ENCODE measurements at regions not wholly inside any gene's neighbourhood (a gene's known extent, or its start where the extent isn't known, plus 50 kb on each side); places are given as distances from the start of the nearest gene placed in this dataset.

- in situ Hi-C loops (cut with HindIII; ENCODE audit: low sequenced_read_pairs) = no loop called here
- no peak for TF ChIP-seq CTCF (IDR thresholded peaks at IDR 0.05; ENCODE audit: low read depth, low read length)
- no peak overlapping the region for H3K4me3 ChIP-seq (ENCODE audit: low read depth, low read length)
- no peak for DNase-seq (ENCODE audit: low read depth, low spot score)
Observed at GRCh38 chr17:72282439-72283029, 161.7 kb downstream of the SOX9 start.

GRCh38 chr17:72284806-72285205, 164.0 kb downstream of the SOX9 start:
- no peak for DNase-seq (ENCODE audit: low read depth, low spot score)
- in situ Hi-C loops (cut with HindIII; ENCODE audit: low sequenced_read_pairs) = no loop called here
- no peak for TF ChIP-seq CTCF (IDR thresholded peaks at IDR 0.05; ENCODE audit: low read depth, low read length)

GRCh38 chr17:72287586-72287985, 166.8 kb downstream of the SOX9 start:
- no peak overlapping the region for H3K4me3 ChIP-seq (ENCODE audit: low read depth, low read length)
- no peak for DNase-seq (ENCODE audit: low read depth, low spot score)
- in situ Hi-C loops (cut with HindIII; ENCODE audit: low sequenced_read_pairs) = no loop called here
- TF ChIP-seq CTCF (IDR thresholded peaks at IDR 0.05; ENCODE audit: low read depth, low read length) = no peak

More at GRCh38 chr17:72284806-72285205, 164.0 kb downstream of the SOX9 start:
- no peak overlapping the region for H3K4me3 ChIP-seq (ENCODE audit: low read depth, low read length)

- no peak overlapping the region for H3K4me3 ChIP-seq (ENCODE audit: low read depth, low read length)
- in situ Hi-C loops (cut with HindIII; ENCODE audit: low sequenced_read_pairs) = no loop called here
- DNase-seq (ENCODE audit: low read depth, low spot score) = no peak
- no peak for TF ChIP-seq CTCF (IDR thresholded peaks at IDR 0.05; ENCODE audit: low read depth, low read length)
Observed at GRCh38 chr17:72294487-72294893, 173.7 kb downstream of the SOX9 start.

- no peak for TF ChIP-seq CTCF (IDR thresholded peaks at IDR 0.05; ENCODE audit: low read depth, low read length)
- DNase-seq (ENCODE audit: low read depth, low spot score) = no peak
- in situ Hi-C loops (cut with HindIII; ENCODE audit: low sequenced_read_pairs) = no loop called here
- H3K4me3 ChIP-seq (ENCODE audit: low read depth, low read length) = no peak overlapping the region
Observed at GRCh38 chr17:72295916-72296315, 175.1 kb downstream of the SOX9 start.

GRCh38 chr17:72296456-72296855, 175.6 kb downstream of the SOX9 start:
- no peak for TF ChIP-seq CTCF (IDR thresholded peaks at IDR 0.05; ENCODE audit: low read depth, low read length)

More at GRCh38 chr17:72296456-72296855, 175.6 kb downstream of the SOX9 start:
- DNase-seq (ENCODE audit: low read depth, low spot score) = no peak
- no peak overlapping the region for H3K4me3 ChIP-seq (ENCODE audit: low read depth, low read length)
- in situ Hi-C loops (cut with HindIII; ENCODE audit: low sequenced_read_pairs) = no loop called here
